ENCODE measurements at regions not wholly inside any gene's neighbourhood (a gene's known extent, or its start where the extent isn't known, plus 50 kb on each side); places are given as distances from the start of the nearest gene placed in this dataset.

GRCh38 chr16:51820176-51820575, 669.1 kb upstream of the SALL1 start:
- no peaks in the 10 kb centered on the region for H3K27me3 ChIP-seq (ENCODE audit: insufficient read depth, poor library complexity, severe bottlenecking)
- no peak for DNase-seq (ENCODE audit: low read depth in 1 of 2, low spot score in 1 of 2)
- H3K4me3 ChIP-seq (replicated peaks; ENCODE audit: insufficient read depth, low read length), result no peak overlapping the region
- TF ChIP-seq GABPA (IDR thresholded peaks at IDR 0.05; ENCODE audit: low read depth) (no peak), REST (IDR thresholded peaks at IDR 0.05; ENCODE audit: insufficient replicate concordance, low read depth) (no peak), CTCF (IDR thresholded peaks at IDR 0.05; ENCODE audit: insufficient read depth, low read length) (no peak), SPI1 (IDR thresholded peaks at IDR 0.05; ENCODE audit: borderline replicate concordance, low read depth) (no peak), POLR2AphosphoS5 (IDR thresholded peaks at IDR 0.05; ENCODE audit: low read depth) (no peak)
- H3K27ac ChIP-seq (replicated peaks), result no peak overlapping the region

GRCh38 chr16:51818342-51818944, 667.4 kb upstream of the SALL1 start:
- TF ChIP-seq REST (IDR thresholded peaks at IDR 0.05; ENCODE audit: insufficient replicate concordance, low read depth) (no peak), SPI1 (IDR thresholded peaks at IDR 0.05; ENCODE audit: borderline replicate concordance, low read depth) (no peak), CTCF (IDR thresholded peaks at IDR 0.05; ENCODE audit: insufficient read depth, low read length) (peak; percentile 45), GABPA (IDR thresholded peaks at IDR 0.05; ENCODE audit: low read depth) (no peak)
- DNase-seq (ENCODE audit: low read depth in 1 of 2, low spot score in 1 of 2), result peak in 1 of 2 experiments; percentile 20

GRCh38 chr16:51816929-51817328, 665.9 kb upstream of the SALL1 start:
- Histone ChIP-seq H3K27ac (replicated peaks) (no peak overlapping the region), H3K27me3 (ENCODE audit: insufficient read depth, poor library complexity, severe bottlenecking) (no peaks in the 10 kb centered on the region), H3K4me3 (replicated peaks; ENCODE audit: insufficient read depth, low read length) (no peak overlapping the region)
- no peak for DNase-seq (ENCODE audit: low read depth in 1 of 2, low spot score in 1 of 2)
- TF ChIP-seq POLR2AphosphoS5 (IDR thresholded peaks at IDR 0.05; ENCODE audit: low read depth), result no peak
- TF ChIP-seq CTCF (IDR thresholded peaks at IDR 0.05; ENCODE audit: insufficient read depth, low read length), result no peak
- TF ChIP-seq REST (IDR thresholded peaks at IDR 0.05; ENCODE audit: insufficient replicate concordance, low read depth), result no peak
- TF ChIP-seq GABPA (IDR thresholded peaks at IDR 0.05; ENCODE audit: low read depth), result no peak

More at GRCh38 chr16:51818342-51818944, 667.4 kb upstream of the SALL1 start:
- Histone ChIP-seq H3K27ac (replicated peaks) (no peak overlapping the region), H3K27me3 (ENCODE audit: insufficient read depth, poor library complexity, severe bottlenecking) (no peaks in the 10 kb centered on the region), H3K4me3 (replicated peaks; ENCODE audit: insufficient read depth, low read length) (no peak overlapping the region)

All from HL-60 (cell line).